ENCODE measurements at regions not wholly inside any gene's neighbourhood (a gene's known extent, or its start where the extent isn't known, plus 50 kb on each side); places are given as distances from the start of the nearest gene placed in this dataset.

DNA sequence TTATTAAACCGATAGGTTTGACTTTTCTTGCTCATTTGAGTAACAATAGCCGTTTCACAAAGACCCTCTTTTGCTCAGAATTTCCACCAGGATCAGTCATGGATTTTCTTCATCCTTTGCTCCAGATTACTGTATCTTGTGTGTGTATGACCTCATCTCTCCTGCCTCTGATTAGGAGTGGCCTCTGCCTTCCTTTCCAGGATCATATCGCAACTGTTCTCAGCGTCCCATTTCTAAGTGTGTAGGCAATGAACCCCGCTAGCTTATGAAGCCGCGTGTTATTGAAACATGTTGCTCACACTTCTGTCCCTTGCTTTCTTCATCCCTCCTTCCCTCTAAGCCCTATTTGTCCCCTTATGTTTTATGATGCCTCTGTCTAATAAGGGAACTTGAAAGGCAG lies 169.8 kb upstream of the RPS23 start (continued):
- TF ChIP-seq ZNF318 (IDR thresholded peaks at IDR 0.05; ENCODE audit: borderline replicate concordance in 1 of 2, low read depth in 1 of 2) (no peak), KLF16 (IDR thresholded peaks at IDR 0.05) (no peak), ATF7 (IDR thresholded peaks at IDR 0.05) (peak; percentile 88), ZNF639 (CRISPR knock-in tag; conservative IDR thresholded peaks at IDR 0.05 in 1 of 2, IDR thresholded peaks at IDR 0.05 in 1 of 2) (no peak), TGIF2 (CRISPR knock-in tag; IDR thresholded peaks at IDR 0.05) (no peak)
- TF ChIP-seq, protein P1, sequence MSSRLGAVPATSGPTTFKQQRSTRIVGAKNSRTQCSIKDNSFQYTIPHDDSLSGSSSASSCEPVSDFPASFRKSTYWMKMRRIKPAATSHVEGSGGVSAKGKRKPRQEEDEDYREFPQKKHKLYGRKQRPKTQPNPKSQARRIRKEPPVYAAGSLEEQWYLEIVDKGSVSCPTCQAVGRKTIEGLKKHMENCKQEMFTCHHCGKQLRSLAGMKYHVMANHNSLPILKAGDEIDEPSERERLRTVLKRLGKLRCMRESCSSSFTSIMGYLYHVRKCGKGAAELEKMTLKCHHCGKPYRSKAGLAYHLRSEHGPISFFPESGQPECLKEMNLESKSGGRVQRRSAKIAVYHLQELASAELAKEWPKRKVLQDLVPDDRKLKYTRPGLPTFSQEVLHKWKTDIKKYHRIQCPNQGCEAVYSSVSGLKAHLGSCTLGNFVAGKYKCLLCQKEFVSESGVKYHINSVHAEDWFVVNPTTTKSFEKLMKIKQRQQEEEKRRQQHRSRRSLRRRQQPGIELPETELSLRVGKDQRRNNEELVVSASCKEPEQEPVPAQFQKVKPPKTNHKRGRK (tag; IDR thresholded peaks at IDR 0.05): no peak
